Neuronal stem cell (in vitro differentiated cells): ENCODE measurements at regions not wholly inside any gene's neighbourhood (a gene's known extent, or its start where the extent isn't known, plus 50 kb on each side); places are given as distances from the start of the nearest gene placed in this dataset.
A peak's percentile ranks its signal among the peaks of the same experiment; 100 is the strongest.
"Not testable (repeated sequence)": the region's sequence is repeated elsewhere in the genome, so short reads cannot be mapped to it uniquely, and the experiment has no call there.

Source experiments
- DNase-seq: peaks from one replicate; pipeline ENCODE4 v3.0.0-alpha.2; 2013; ENCODE audit warnings: low spot score
- H2AFZ ChIP-seq: one replicate; pipeline ENCODE4 v1.6.1; 2013; ENCODE audit warnings: mild to moderate bottlenecking, low read length, inconsistent platforms
- H2AK5ac ChIP-seq: 2 replicates; pipeline ENCODE4 v1.6.1; 2013; ENCODE audit warnings: low read depth, mild to moderate bottlenecking, inconsistent platforms, low read length, moderate library complexity, mixed read lengths
- H2BK120ac ChIP-seq: 2 replicates; pipeline ENCODE4 v1.6.1; 2013; ENCODE audit warnings: low read depth, mild to moderate bottlenecking, inconsistent platforms, low read length, moderate library complexity, mixed read lengths
- H2BK12ac ChIP-seq: one replicate; pipeline ENCODE4 v1.6.1; 2013; ENCODE audit warnings: low read length, inconsistent platforms
- H2BK15ac ChIP-seq: 2 replicates; pipeline ENCODE4 v1.6.1; 2013; ENCODE audit warnings: mild to moderate bottlenecking, low read length, inconsistent platforms, mixed read lengths
- H2BK5ac ChIP-seq: one replicate; pipeline ENCODE4 v1.6.1; 2013; ENCODE audit warnings: inconsistent platforms, mild to moderate bottlenecking, low read length, moderate library complexity
- H3K14ac ChIP-seq: one replicate; pipeline ENCODE4 v1.6.1; 2013; ENCODE audit warnings: low read length, inconsistent platforms
- H3K18ac ChIP-seq: 2 replicates; pipeline ENCODE4 v1.6.1; 2013; ENCODE audit warnings: low read length, inconsistent platforms
- H3K23ac ChIP-seq: 2 replicates; pipeline ENCODE4 v1.6.1; 2013; ENCODE audit warnings: low read depth, mild to moderate bottlenecking, mixed read lengths, low read length, inconsistent platforms; ENCODE audit not compliant: poor library complexity
- H3K27ac ChIP-seq: replicated peaks from 3 replicates; pipeline ENCODE4 v1.5.1; 2013; ENCODE audit warnings: low read length, inconsistent platforms
- H3K27me3 ChIP-seq, 3 experiments: 2 replicates each; pipeline ENCODE4 v1.6.1; 2013; ENCODE audit warnings: low read length in 3 of 3, mild to moderate bottlenecking in 2 of 3, inconsistent platforms in 1 of 3, low read depth in 1 of 3, mixed read lengths in 1 of 3, moderate library complexity in 1 of 3; ENCODE audit not compliant: control insufficient read depth in 3 of 3, insufficient read depth in 3 of 3
- H3K36me3 ChIP-seq, 2 donors: replicated peaks in 1 of 2; 2 replicates each; pipeline ENCODE4 v1.6.1; 2013; ENCODE audit warnings: low read length in 2 of 2; ENCODE audit not compliant: control insufficient read depth in 2 of 2, insufficient read depth in 2 of 2
- H3K4ac ChIP-seq: 2 replicates; pipeline ENCODE4 v1.6.1; 2013; ENCODE audit warnings: inconsistent platforms, mild to moderate bottlenecking, low read length, moderate library complexity
- H3K4me1 ChIP-seq, 2 donors: 1 replicate in 1 of 2; 2 replicates in 1 of 2; pipeline ENCODE4 v1.6.1; 2013; ENCODE audit warnings: low read length in 2 of 2, low read depth in 1 of 2; ENCODE audit not compliant: control insufficient read depth in 2 of 2, insufficient read depth in 1 of 2
- H3K4me2 ChIP-seq: one replicate; pipeline ENCODE4 v1.6.1; 2013; ENCODE audit warnings: mild to moderate bottlenecking, low read length, inconsistent platforms; ENCODE audit not compliant: insufficient read depth, poor library complexity, severe bottlenecking
- H3K4me3 ChIP-seq, 2 donors: 2 replicates each; pipeline ENCODE4 v1.5.1; 2013; ENCODE audit warnings: low read length in 2 of 2, mild to moderate bottlenecking in 2 of 2, inconsistent platforms in 1 of 2, moderate library complexity in 1 of 2
- H3K79me1 ChIP-seq: one replicate; pipeline ENCODE4 v1.6.1; 2013; ENCODE audit warnings: low read depth, mild to moderate bottlenecking, inconsistent platforms, low read length, moderate library complexity
- H3K9ac ChIP-seq: one replicate; pipeline ENCODE4 v1.6.1; 2013; ENCODE audit warnings: mild to moderate bottlenecking, low read depth, low read length, inconsistent platforms; ENCODE audit not compliant: poor library complexity
- H3K9me3 ChIP-seq, 2 donors: replicated peaks in 1 of 2; 2 replicates each; pipeline versions ENCODE3 to v1.6.1; 2013; ENCODE audit warnings: low read length in 2 of 2, mild to moderate bottlenecking in 2 of 2, inconsistent platforms in 1 of 2, low read depth in 1 of 2, mixed read lengths in 1 of 2, moderate library complexity in 1 of 2; ENCODE audit not compliant: control insufficient read depth in 2 of 2, insufficient read depth in 1 of 2
- H4K8ac ChIP-seq: one replicate; pipeline ENCODE4 v1.6.1; 2013; ENCODE audit warnings: low read depth, mild to moderate bottlenecking, inconsistent platforms, low read length, moderate library complexity
- H4K91ac ChIP-seq: one replicate; pipeline ENCODE4 v1.6.1; 2013; ENCODE audit warnings: low read length, low read depth, mild to moderate bottlenecking, inconsistent platforms; ENCODE audit not compliant: poor library complexity
- WGBS, 2 donors: extraction: QIAGEN DNeasy Blood & Tissue Kit; methylation state at CpG; one replicate each; pipeline ENCODE4 v1.1.7; 2013; ENCODE audit warnings: missing lambda C conversion rate in 2 of 2, mixed read lengths in 1 of 2; ENCODE audit not compliant: insufficient read length in 2 of 2, insufficient replicate concordance in 1 of 2; ENCODE audit errors: extremely low coverage in 2 of 2; 5-methylcytosine and 5-hydroxymethylcytosine counted together

GRCh38 chr12:65742018-65743010, 82.0 kb upstream of the HMGA2 start:
- Histone ChIP-seq H2AK5ac (peak overlapping the region; percentile 75), H4K8ac (peak overlapping the region; percentile 82), H3K27ac (peak overlapping the region; percentile 77), H3K27me3 (no peaks in the 10 kb centered on the region), H2BK5ac (peak overlapping the region; percentile 93), H3K9me3 (peaks cover 0 to 3% of the 10 kb centered on the region in 2 donors), H3K14ac (peak overlapping the region; percentile 97), H3K4ac (peak overlapping the region; percentile 95), H2BK12ac (peak overlapping the region; percentile 84), H2BK15ac (peak overlapping the region; percentile 94), H3K4me3 (peak overlapping the region; percentile 94 to 95), H3K36me3 (no peaks in the 10 kb centered on the region), H3K18ac (peak overlapping the region; percentile 98), H3K9ac (peak overlapping the region; percentile 98), H2AFZ (peak overlapping the region; percentile 100), H3K79me1 (peaks cover 2% of the 10 kb centered on the region), H3K4me2 (peak overlapping the region; percentile 93), H3K23ac (peak overlapping the region; percentile 95), H2BK120ac (peak overlapping the region; percentile 61), H4K91ac (peak overlapping the region; percentile 30), H3K4me1 (peaks cover 0 to 5% of the 10 kb centered on the region in 2 donors)
- DNase-seq = peak; percentile 79
- no CpG with 5 or more reads among the region's 87 CpGs for WGBS, 2 donors

GRCh38 chr12:65744236-65744840, 79.9 kb upstream of the HMGA2 start:
- DNase-seq, H2BK15ac ChIP-seq: not testable (repeated sequence)

GRCh38 chr12:65747338-65747737, 76.9 kb upstream of the HMGA2 start:
- Histone ChIP-seq H2BK5ac (no peak overlapping the region), H3K23ac (no peak overlapping the region), H4K91ac (no peak overlapping the region), H2BK120ac (no peak overlapping the region), H3K27ac (no peak overlapping the region), H3K4me1 (peaks cover 0 to 2% of the 10 kb centered on the region in 2 donors), H3K4me3 (no peak overlapping the region), H3K27me3 (no peaks in the 10 kb centered on the region), H3K4me2 (no peak overlapping the region), H3K4ac (no peak overlapping the region), H3K9me3 (peaks cover 0 to 3% of the 10 kb centered on the region in 2 donors), H2BK15ac (no peak overlapping the region), H2AK5ac (no peak overlapping the region), H2BK12ac (no peak overlapping the region), H2AFZ (no peak overlapping the region), H3K18ac (no peak overlapping the region), H3K36me3 (no peaks in the 10 kb centered on the region), H3K14ac (no peak overlapping the region), H4K8ac (no peak overlapping the region), H3K9ac (no peak overlapping the region), H3K79me1 (peaks cover 2% of the 10 kb centered on the region)
- no CpG with 5 or more reads among the region's 3 CpGs for WGBS, 2 donors
- no peak for DNase-seq

More at GRCh38 chr12:65744236-65744840, 79.9 kb upstream of the HMGA2 start:
- H2AFZ ChIP-seq, H3K18ac ChIP-seq, H2BK5ac ChIP-seq, H3K36me3 ChIP-seq, H4K91ac ChIP-seq, H4K8ac ChIP-seq, H3K4me1 ChIP-seq, H3K27me3 ChIP-seq, H3K23ac ChIP-seq, H3K9ac ChIP-seq, H3K79me1 ChIP-seq, H3K9me3 ChIP-seq, H3K27ac ChIP-seq, H2BK120ac ChIP-seq, H3K14ac ChIP-seq, H3K4me3 ChIP-seq, H3K4ac ChIP-seq, H3K4me2 ChIP-seq, H2BK12ac ChIP-seq: not testable (repeated sequence)
- H2AK5ac ChIP-seq = peak overlapping the region; percentile 10
- no CpG with 5 or more reads among the region's 30 CpGs for WGBS, 2 donors

- no peak overlapping the region for H2AFZ ChIP-seq
- H2BK15ac ChIP-seq = no peak overlapping the region
- no peak overlapping the region for H2BK12ac ChIP-seq
- H3K4me1 ChIP-seq = peaks cover 0 to 2% of the 10 kb centered on the region in 2 donors
- H3K18ac ChIP-seq = no peak overlapping the region
- H4K91ac ChIP-seq = no peak overlapping the region
- no peak overlapping the region for H4K8ac ChIP-seq
- H3K4ac ChIP-seq = no peak overlapping the region
- no peak for DNase-seq
- H3K36me3 ChIP-seq = no peaks in the 10 kb centered on the region
- no peak overlapping the region for H3K4me2 ChIP-seq
- H3K79me1 ChIP-seq = peaks cover 2% of the 10 kb centered on the region
- no peak overlapping the region for H3K27ac ChIP-seq
- no peak overlapping the region for H3K23ac ChIP-seq
- H3K9me3 ChIP-seq = peaks cover 0 to 3% of the 10 kb centered on the region in 2 donors
- H3K9ac ChIP-seq = no peak overlapping the region
- no peak overlapping the region for H2BK120ac ChIP-seq
- H2BK5ac ChIP-seq = no peak overlapping the region
- no peak overlapping the region for H3K4me3 ChIP-seq
- no peaks in the 10 kb centered on the region for H3K27me3 ChIP-seq
- no CpG with 5 or more reads among the region's 2 CpGs for WGBS, 2 donors
- no peak overlapping the region for H2AK5ac ChIP-seq
- H3K14ac ChIP-seq = no peak overlapping the region
Observed at GRCh38 chr12:65748332-65748731, 76.0 kb upstream of the HMGA2 start.
